ENCODE measurements at regions not wholly inside any gene's neighbourhood (a gene's known extent, or its start where the extent isn't known, plus 50 kb on each side); places are given as distances from the start of the nearest gene placed in this dataset.

- POLR2A ChIA-PET = no interaction called here
- CTCF ChIA-PET = no interaction called here
- no peaks in the 10 kb centered on the region for H3K27me3 ChIP-seq (replicated peaks; ENCODE audit: control insufficient read depth, insufficient read depth, low read length)
- Mint-ChIP-seq H3K9me3 (ENCODE audit: unreplicated experiment) (no peaks in the 10 kb centered on the region), H3K36me3 (ENCODE audit: insufficient read depth, unreplicated experiment) (no peaks in the 10 kb centered on the region), H3K4me1 (ENCODE audit: low read depth, unreplicated experiment) (no peaks in the 10 kb centered on the region), H3K27ac (ENCODE audit: unreplicated experiment) (no peak overlapping the region), H3K27me3 (ENCODE audit: insufficient read depth, unreplicated experiment) (peaks cover 6% of the 10 kb centered on the region), H3K4me3 (ENCODE audit: unreplicated experiment) (no peak overlapping the region)
- no peak overlapping the region for H3K4me3 ChIP-seq (ENCODE audit: low read depth, low read length)
- intact Hi-C loops (cut with micrococcal nuclease; ENCODE audit: unreplicated experiment) = no loop called here
- H3K4me1 ChIP-seq = no peaks in the 10 kb centered on the region
- no peak for DNase-seq
- no TSS peak for BruUV-seq (replicated peaks)
- no peaks in the 10 kb centered on the region for H3K36me3 ChIP-seq (ENCODE audit: control insufficient read depth, insufficient read depth, low read length)
- H3K9me3 ChIP-seq = no peaks in the 10 kb centered on the region
- no peak for TF ChIP-seq CTCF (IDR thresholded peaks at IDR 0.05; ENCODE audit: insufficient read depth in 1 of 2, low read depth in 1 of 2, low read length in 1 of 2, severe bottlenecking in 1 of 2, unreplicated experiment in 1 of 2)
Observed at GRCh38 chr2:10983711-10984110, 72.0 kb downstream of the KCNF1 start.

GRCh38 chr2:10984418-10985135 is 72.8 kb downstream of the KCNF1 start:
- H3K27me3 Mint-ChIP-seq (ENCODE audit: insufficient read depth, unreplicated experiment) = peaks cover 3% of the 10 kb centered on the region
- ChIA-PET POLR2A (no interaction called here), CTCF (interaction anchor here (0.6 kb wide), 1 partner anchor 103 kb away, joined by 4 read pairs; no protein-coding TSS in a partner anchor)
- H3K4me3 Mint-ChIP-seq (ENCODE audit: unreplicated experiment) = no peak overlapping the region
- H3K36me3 Mint-ChIP-seq (ENCODE audit: insufficient read depth, unreplicated experiment) = no peaks in the 10 kb centered on the region
- no peaks in the 10 kb centered on the region for H3K9me3 ChIP-seq
- H3K27ac Mint-ChIP-seq (ENCODE audit: unreplicated experiment) = no peak overlapping the region
- H3K36me3 ChIP-seq (ENCODE audit: control insufficient read depth, insufficient read depth, low read length) = no peaks in the 10 kb centered on the region
- BruUV-seq (replicated peaks) = no TSS peak
- intact Hi-C loops (cut with micrococcal nuclease; ENCODE audit: unreplicated experiment) = no loop called here
- H3K4me1 ChIP-seq = no peaks in the 10 kb centered on the region
- no peak for DNase-seq
- no peak for TF ChIP-seq CTCF (IDR thresholded peaks at IDR 0.05; ENCODE audit: insufficient read depth in 1 of 2, low read depth in 1 of 2, low read length in 1 of 2, severe bottlenecking in 1 of 2, unreplicated experiment in 1 of 2)
- no peaks in the 10 kb centered on the region for H3K4me1 Mint-ChIP-seq (ENCODE audit: low read depth, unreplicated experiment)
- H3K27me3 ChIP-seq (replicated peaks; ENCODE audit: control insufficient read depth, insufficient read depth, low read length) = no peaks in the 10 kb centered on the region
- H3K4me3 ChIP-seq (ENCODE audit: low read depth, low read length) = no peak overlapping the region
- no peaks in the 10 kb centered on the region for H3K9me3 Mint-ChIP-seq (ENCODE audit: unreplicated experiment)

- H3K9me3 ChIP-seq = no peaks in the 10 kb centered on the region
- H3K36me3 Mint-ChIP-seq (ENCODE audit: insufficient read depth, unreplicated experiment) = no peaks in the 10 kb centered on the region
- H3K36me3 ChIP-seq (ENCODE audit: control insufficient read depth, insufficient read depth, low read length) = no peaks in the 10 kb centered on the region
- H3K27me3 ChIP-seq (replicated peaks; ENCODE audit: control insufficient read depth, insufficient read depth, low read length) = no peaks in the 10 kb centered on the region
- no peaks in the 10 kb centered on the region for H3K9me3 Mint-ChIP-seq (ENCODE audit: unreplicated experiment)
- H3K4me3 ChIP-seq (ENCODE audit: low read depth, low read length) = no peak overlapping the region
- peaks cover 3% of the 10 kb centered on the region for H3K27me3 Mint-ChIP-seq (ENCODE audit: insufficient read depth, unreplicated experiment)
- H3K27ac Mint-ChIP-seq (ENCODE audit: unreplicated experiment) = no peak overlapping the region
- intact Hi-C loops (cut with micrococcal nuclease; ENCODE audit: unreplicated experiment) = no loop called here
- no peaks in the 10 kb centered on the region for H3K4me1 ChIP-seq
- no peak overlapping the region for H3K4me3 Mint-ChIP-seq (ENCODE audit: unreplicated experiment)
- BruUV-seq (replicated peaks) = no TSS peak
- ChIA-PET CTCF (interaction anchor here (0.6 kb wide), 1 partner anchor 104 kb away, joined by 4 read pairs; no protein-coding TSS in a partner anchor), POLR2A (no interaction called here)
- no peaks in the 10 kb centered on the region for H3K4me1 Mint-ChIP-seq (ENCODE audit: low read depth, unreplicated experiment)
- TF ChIP-seq CTCF (IDR thresholded peaks at IDR 0.05; ENCODE audit: insufficient read depth in 1 of 2, low read depth in 1 of 2, low read length in 1 of 2, severe bottlenecking in 1 of 2, unreplicated experiment in 1 of 2) = no peak
- DNase-seq = no peak
Observed at GRCh38 chr2:10985260-10985659, 73.5 kb downstream of the KCNF1 start.
